Fibroblast of mammary gland (primary cell): ENCODE measurements at regions not wholly inside any gene's neighbourhood (a gene's known extent, or its start where the extent isn't known, plus 50 kb on each side); places are given as distances from the start of the nearest gene placed in this dataset.

Experiments used
- DNase-seq: peaks from one replicate; pipeline ENCODE4 v3.0.0-alpha.2; 2010; ENCODE audit warnings: low read depth
- H3K4me3 ChIP-seq: 2 replicates; pipeline ENCODE4 v1.5.1; 2011; ENCODE audit warnings: low read depth, mild to moderate bottlenecking, low read length, moderate library complexity; ENCODE audit not compliant: control insufficient read depth
- CTCF ChIP-seq: conservative IDR thresholded peaks from 2 replicates; pipeline ENCODE4 v1.5.1; 2011; ENCODE audit warnings: low read depth, low read length, inconsistent platforms; ENCODE audit not compliant: control insufficient read depth, insufficient read depth

GRCh38 chr20:57882451-57883161, 172.8 kb upstream of the PMEPA1 start:
- no peak for DNase-seq
- no peak overlapping the region for H3K4me3 ChIP-seq
- TF ChIP-seq CTCF, result no peak

- H3K4me3 ChIP-seq, result no peak overlapping the region
- DNase-seq, result no peak
- no peak for TF ChIP-seq CTCF
These were observed 171.9 kb upstream of the PMEPA1 start for GRCh38 chr20:57881466-57882385.

- no peak for DNase-seq
- H3K4me3 ChIP-seq, result no peak overlapping the region
- no peak for TF ChIP-seq CTCF
These were observed 170.7 kb upstream of the PMEPA1 start for GRCh38 chr20:57880571-57880892.

GRCh38 chr20:57879779-57880570, 170.2 kb upstream of the PMEPA1 start:
- no peak for DNase-seq
- no peak overlapping the region for H3K4me3 ChIP-seq
- TF ChIP-seq CTCF, result no peak

GRCh38 chr20:57879437-57879778, 169.6 kb upstream of the PMEPA1 start:
- TF ChIP-seq CTCF, result no peak
- H3K4me3 ChIP-seq, result no peak overlapping the region
- no peak for DNase-seq

- H3K4me3 ChIP-seq, result no peak overlapping the region
- TF ChIP-seq CTCF, result no peak
- DNase-seq, result no peak
These were observed 169.1 kb upstream of the PMEPA1 start for GRCh38 chr20:57878786-57879424.
